Loucy (cell line): ENCODE measurements at regions not wholly inside any gene's neighbourhood (a gene's known extent, or its start where the extent isn't known, plus 50 kb on each side); places are given as distances from the start of the nearest gene placed in this dataset.

ENCODE experiments used
- EZH2phosphoT487 ChIP-seq: fragments of 200-600 bp; IDR thresholded peaks from 2 replicates; pipeline ENCODE4 v1.6.1; 2018; ENCODE audit warnings: antibody characterized with exemption, mild to moderate bottlenecking, moderate library complexity, borderline replicate concordance
- TF ChIP-seq, protein P1 (sequence below): fragments of 200-600 bp; sonication (generic); conservative IDR thresholded peaks from 2 replicates; pipeline ENCODE4 v1.5.1; 2014; ENCODE audit warnings: mild to moderate bottlenecking, antibody characterized with exemption, low read length

DNA sequence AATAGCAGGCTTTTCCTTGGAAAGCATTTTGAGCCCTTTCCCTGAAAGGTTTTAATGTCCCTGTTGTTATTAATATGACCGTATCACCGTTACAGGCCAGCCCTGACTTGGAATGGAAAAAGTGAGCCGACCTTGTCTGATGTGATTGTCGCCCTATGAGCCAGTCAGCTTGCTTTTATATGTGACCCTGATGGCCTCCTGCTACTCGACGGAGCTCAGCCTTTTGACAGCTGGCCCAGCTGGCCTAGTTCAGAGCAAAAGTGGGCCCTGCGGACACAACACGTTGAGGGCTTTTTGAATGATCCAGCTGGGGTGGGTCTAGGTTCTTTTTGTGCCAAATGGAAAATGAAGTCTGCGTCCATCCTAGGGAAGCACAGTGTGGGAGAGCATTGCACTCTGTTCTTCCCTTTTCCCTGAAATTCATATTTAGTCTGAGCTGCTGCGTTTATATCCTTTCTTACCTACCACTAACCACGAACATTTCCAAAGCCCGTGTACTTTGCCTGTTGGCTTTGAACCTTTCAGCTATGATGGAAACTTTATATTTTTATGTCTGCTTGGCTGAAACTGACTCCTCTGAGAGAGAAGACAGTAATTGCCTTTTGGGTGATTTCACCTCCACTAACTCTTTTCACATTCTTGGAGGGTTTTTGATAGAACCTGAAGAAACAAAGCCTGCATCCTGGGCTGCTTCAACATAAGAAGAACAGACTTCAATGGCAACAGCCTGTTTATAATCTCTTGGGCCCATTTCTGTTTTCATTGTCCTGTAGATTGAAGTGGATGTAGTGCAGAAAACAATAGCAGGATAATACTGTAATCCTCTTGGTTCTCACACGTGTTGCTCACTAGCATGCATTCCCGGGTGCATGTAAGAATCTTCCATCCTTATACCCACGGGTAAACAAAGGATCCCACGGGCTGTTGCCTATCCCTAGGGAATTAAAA is 121.8 kb upstream of the HDGFL1 start:
- TF ChIP-seq, protein P1, sequence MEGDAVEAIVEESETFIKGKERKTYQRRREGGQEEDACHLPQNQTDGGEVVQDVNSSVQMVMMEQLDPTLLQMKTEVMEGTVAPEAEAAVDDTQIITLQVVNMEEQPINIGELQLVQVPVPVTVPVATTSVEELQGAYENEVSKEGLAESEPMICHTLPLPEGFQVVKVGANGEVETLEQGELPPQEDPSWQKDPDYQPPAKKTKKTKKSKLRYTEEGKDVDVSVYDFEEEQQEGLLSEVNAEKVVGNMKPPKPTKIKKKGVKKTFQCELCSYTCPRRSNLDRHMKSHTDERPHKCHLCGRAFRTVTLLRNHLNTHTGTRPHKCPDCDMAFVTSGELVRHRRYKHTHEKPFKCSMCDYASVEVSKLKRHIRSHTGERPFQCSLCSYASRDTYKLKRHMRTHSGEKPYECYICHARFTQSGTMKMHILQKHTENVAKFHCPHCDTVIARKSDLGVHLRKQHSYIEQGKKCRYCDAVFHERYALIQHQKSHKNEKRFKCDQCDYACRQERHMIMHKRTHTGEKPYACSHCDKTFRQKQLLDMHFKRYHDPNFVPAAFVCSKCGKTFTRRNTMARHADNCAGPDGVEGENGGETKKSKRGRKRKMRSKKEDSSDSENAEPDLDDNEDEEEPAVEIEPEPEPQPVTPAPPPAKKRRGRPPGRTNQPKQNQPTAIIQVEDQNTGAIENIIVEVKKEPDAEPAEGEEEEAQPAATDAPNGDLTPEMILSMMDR: no peak
- no peak for TF ChIP-seq EZH2phosphoT487
